A673 (cell line): ENCODE measurements at regions not wholly inside any gene's neighbourhood (a gene's known extent, or its start where the extent isn't known, plus 50 kb on each side); places are given as distances from the start of the nearest gene placed in this dataset.

ENCODE experiments used
- BruUV-seq: library from RNA; stranded (reverse); fragments of 400-500 nt; replicated peaks from 2 replicates; lab custom pipeline; 2021; lab: Mats Ljungman, UMichigan
- CTCF ChIA-PET: fragments of 300-600 bp; sonication (Branson Sonifier 250); formaldehyde crosslinking; loops from one replicate; lab custom pipeline; 2022; ENCODE audit warnings: antibody characterized with exemption; lab: Charles Lee
- POLR2A ChIA-PET: fragments of 300-600 bp; sonication (Branson Sonifier 250); formaldehyde crosslinking; loops from one replicate; lab custom pipeline; 2022; ENCODE audit warnings: antibody characterized with exemption; ENCODE audit not compliant: low non-redundant PET; lab: Charles Lee
- DNase-seq: peaks from one replicate; pipeline ENCODE4 v3.0.0-alpha.2; 2015; ENCODE audit warnings: low spot score
- H3K27ac ChIP-seq: fragments of 200-600 bp; sonication (generic); 2 replicates; pipeline ENCODE4 v1.5.1; 2016; ENCODE audit warnings: mixed run types, low read depth, mild to moderate bottlenecking, mixed read lengths, antibody characterized with exemption, low read length; ENCODE audit not compliant: poor library complexity, severe bottlenecking
- H3K27me3 ChIP-seq: fragments of 200-600 bp; sonication (generic); replicated peaks from 2 replicates; pipeline ENCODE4 v1.6.1; 2017; ENCODE audit warnings: mixed run types, low read depth, mild to moderate bottlenecking, mixed read lengths, antibody characterized with exemption, low read length; ENCODE audit not compliant: insufficient read depth, poor library complexity
- H3K36me3 ChIP-seq: fragments of 200-600 bp; sonication (generic); 2 replicates; pipeline ENCODE4 v1.6.1; 2016; ENCODE audit warnings: mixed run types, mild to moderate bottlenecking, mixed read lengths, antibody characterized with exemption, low read length; ENCODE audit not compliant: insufficient read depth, poor library complexity, severe bottlenecking
- H3K4me1 ChIP-seq: fragments of 200-600 bp; sonication (generic); 2 replicates; pipeline ENCODE4 v1.6.1; 2017; ENCODE audit warnings: mixed run types, mild to moderate bottlenecking, mixed read lengths, antibody characterized with exemption, low read length; ENCODE audit not compliant: insufficient read depth, poor library complexity, severe bottlenecking
- H3K4me3 ChIP-seq: fragments of 200-600 bp; sonication (generic); 2 replicates; pipeline ENCODE4 v1.5.1; 2016; ENCODE audit warnings: low read depth, mixed run types, mild to moderate bottlenecking, mixed read lengths, low read length; ENCODE audit not compliant: poor library complexity, severe bottlenecking
- H3K9me3 ChIP-seq: fragments of 200-600 bp; sonication (generic); 2 replicates; pipeline ENCODE4 v1.6.1; 2016; ENCODE audit warnings: mixed run types, low read depth, mild to moderate bottlenecking, mixed read lengths, antibody characterized with exemption, low read length; ENCODE audit not compliant: poor library complexity, severe bottlenecking
- EZH2 ChIP-seq: fragments of 200-600 bp; sonication (generic); IDR thresholded peaks from 2 replicates; pipeline ENCODE4 v1.6.1; 2017; ENCODE audit warnings: borderline replicate concordance, low read depth, mild to moderate bottlenecking, mixed read lengths, antibody characterized with exemption, low read length; ENCODE audit not compliant: poor library complexity, severe bottlenecking
- intact Hi-C: fragments of 100-400 bp; cut with micrococcal nuclease; formaldehyde crosslinking; loops from one replicate; pipeline ENCODE4 v1.10.0; 2022; ENCODE audit not compliant: unreplicated experiment
- TF ChIP-seq, protein P1 (sequence below): fragments of 300-800, 200-600 bp; sonication (generic); conservative IDR thresholded peaks from 2 replicates; pipeline ENCODE4 v1.5.1; 2017; ENCODE audit warnings: low read depth, mild to moderate bottlenecking, antibody characterized with exemption, low read length, moderate library complexity, mixed read lengths

DNA sequence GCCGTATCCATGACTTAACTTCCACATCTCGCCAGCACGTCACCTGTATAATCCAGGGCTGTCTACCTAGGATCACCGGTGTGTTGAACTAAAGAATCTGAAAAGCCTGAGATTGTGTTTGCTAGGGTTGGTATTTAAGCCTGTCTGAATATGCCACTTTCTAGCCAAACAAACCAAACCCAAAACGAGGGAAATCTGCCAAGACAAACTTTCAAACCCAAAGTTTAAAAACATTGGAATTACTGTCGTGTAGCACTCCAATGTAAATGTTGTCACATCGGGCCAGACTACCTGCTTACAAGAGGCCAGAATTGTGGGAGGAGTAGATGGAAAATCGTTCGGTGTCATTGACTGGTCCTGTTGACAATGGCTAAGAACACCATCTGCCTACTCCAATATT lies 747.8 kb downstream of the EFNB2 start:
- no TSS peak for BruUV-seq
- H3K4me1 ChIP-seq: no peaks in the 10 kb centered on the region

DNA sequence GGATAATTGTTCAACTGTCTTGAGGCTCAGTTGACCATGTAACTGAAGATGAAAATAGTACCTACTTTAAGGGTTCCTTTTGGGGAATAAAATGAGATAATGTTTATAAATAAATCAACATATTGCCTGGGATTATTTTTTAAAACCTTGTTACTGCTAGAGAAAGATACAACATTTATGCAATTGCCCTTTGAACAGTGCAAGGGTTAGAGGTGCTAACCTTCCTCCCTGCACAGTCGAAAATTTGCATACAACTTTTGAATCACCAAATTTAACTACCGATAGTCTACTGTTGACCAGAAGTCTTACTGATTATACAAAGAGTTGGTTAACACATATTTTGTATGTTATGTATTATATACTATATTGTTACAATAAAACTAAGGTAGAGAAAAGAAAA lies 750.0 kb downstream of the EFNB2 start:
- intact Hi-C loops: no loop called here
- ChIA-PET CTCF (no interaction called here), POLR2A (no interaction called here)
- no peak for DNase-seq
- Histone ChIP-seq H3K4me1 (no peaks in the 10 kb centered on the region), H3K4me3 (no peak overlapping the region), H3K9me3 (no peaks in the 10 kb centered on the region), H3K27ac (no peak overlapping the region), H3K27me3 (no peaks in the 10 kb centered on the region), H3K36me3 (no peaks in the 10 kb centered on the region)
- TF ChIP-seq EZH2: no peak
- BruUV-seq: no TSS peak

More for the DNA sequence above, 747.8 kb downstream of the EFNB2 start:
- no peak for DNase-seq
- no peaks in the 10 kb centered on the region for H3K27me3 ChIP-seq
- TF ChIP-seq, protein P1, sequence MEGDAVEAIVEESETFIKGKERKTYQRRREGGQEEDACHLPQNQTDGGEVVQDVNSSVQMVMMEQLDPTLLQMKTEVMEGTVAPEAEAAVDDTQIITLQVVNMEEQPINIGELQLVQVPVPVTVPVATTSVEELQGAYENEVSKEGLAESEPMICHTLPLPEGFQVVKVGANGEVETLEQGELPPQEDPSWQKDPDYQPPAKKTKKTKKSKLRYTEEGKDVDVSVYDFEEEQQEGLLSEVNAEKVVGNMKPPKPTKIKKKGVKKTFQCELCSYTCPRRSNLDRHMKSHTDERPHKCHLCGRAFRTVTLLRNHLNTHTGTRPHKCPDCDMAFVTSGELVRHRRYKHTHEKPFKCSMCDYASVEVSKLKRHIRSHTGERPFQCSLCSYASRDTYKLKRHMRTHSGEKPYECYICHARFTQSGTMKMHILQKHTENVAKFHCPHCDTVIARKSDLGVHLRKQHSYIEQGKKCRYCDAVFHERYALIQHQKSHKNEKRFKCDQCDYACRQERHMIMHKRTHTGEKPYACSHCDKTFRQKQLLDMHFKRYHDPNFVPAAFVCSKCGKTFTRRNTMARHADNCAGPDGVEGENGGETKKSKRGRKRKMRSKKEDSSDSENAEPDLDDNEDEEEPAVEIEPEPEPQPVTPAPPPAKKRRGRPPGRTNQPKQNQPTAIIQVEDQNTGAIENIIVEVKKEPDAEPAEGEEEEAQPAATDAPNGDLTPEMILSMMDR: no peak
- no peak for TF ChIP-seq EZH2
- no peak overlapping the region for H3K4me3 ChIP-seq
- H3K27ac ChIP-seq: no peak overlapping the region
- CTCF ChIA-PET: no interaction called here
- no peaks in the 10 kb centered on the region for H3K36me3 ChIP-seq
- no peaks in the 10 kb centered on the region for H3K9me3 ChIP-seq
- intact Hi-C loops: no loop called here
- POLR2A ChIA-PET: no interaction called here

DNA sequence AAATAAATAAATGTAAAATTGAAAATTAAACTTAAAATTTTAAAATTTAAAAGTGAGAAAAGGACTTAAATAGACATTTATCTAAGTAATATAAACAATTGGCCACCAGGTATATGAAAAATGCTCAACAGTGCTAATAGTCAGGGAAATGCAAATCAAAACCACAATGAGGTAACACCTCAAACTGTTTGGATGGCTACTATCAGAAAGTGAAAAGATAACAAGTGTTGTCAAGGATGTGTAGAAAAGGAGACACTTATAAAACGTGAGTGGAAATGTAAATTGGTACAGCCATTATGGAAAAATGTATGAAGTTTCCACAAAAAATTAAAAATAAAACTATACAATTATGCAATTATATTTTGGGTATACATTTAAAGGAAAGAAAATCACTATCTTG lies 752.2 kb downstream of the EFNB2 start:
- no peaks in the 10 kb centered on the region for H3K27me3 ChIP-seq
- CTCF ChIA-PET: no interaction called here
- TF ChIP-seq EZH2: no peak
- TF ChIP-seq, protein P1: no peak
- no peak overlapping the region for H3K27ac ChIP-seq
- H3K36me3 ChIP-seq: no peaks in the 10 kb centered on the region
- H3K9me3 ChIP-seq: no peaks in the 10 kb centered on the region
- BruUV-seq: no TSS peak
- no peaks in the 10 kb centered on the region for H3K4me1 ChIP-seq
- no peak overlapping the region for H3K4me3 ChIP-seq
- no peak for DNase-seq
- POLR2A ChIA-PET: no interaction called here
- intact Hi-C loops: no loop called here

DNA sequence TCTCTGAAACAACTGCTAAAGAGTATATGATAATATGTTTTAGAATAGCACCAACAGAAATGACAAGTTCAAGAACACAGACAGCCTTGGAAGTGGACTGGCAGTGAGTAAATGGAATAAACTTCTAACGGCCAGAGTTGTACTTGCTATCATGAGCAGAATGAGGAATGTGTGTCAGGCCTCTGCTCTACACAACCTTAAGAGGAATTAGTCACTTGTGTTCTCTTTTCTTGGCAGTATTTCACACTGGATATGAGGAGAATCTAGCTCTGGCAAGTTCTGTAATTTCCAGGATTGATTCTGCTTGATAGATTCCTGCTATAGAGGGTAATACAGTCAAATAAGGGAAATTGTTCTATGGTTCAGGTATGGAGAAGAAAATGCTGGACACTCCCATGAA lies 757.3 kb downstream of the EFNB2 start:
- no peaks in the 10 kb centered on the region for H3K36me3 ChIP-seq
- intact Hi-C loops: no loop called here
- no peak for TF ChIP-seq EZH2
- TF ChIP-seq, protein P1: no peak

More for the DNA sequence above, 757.3 kb downstream of the EFNB2 start:
- H3K4me1 ChIP-seq: no peaks in the 10 kb centered on the region
- DNase-seq: no peak
- no peaks in the 10 kb centered on the region for H3K27me3 ChIP-seq
- no peak overlapping the region for H3K4me3 ChIP-seq
- ChIA-PET POLR2A (no interaction called here), CTCF (no interaction called here)
- BruUV-seq: no TSS peak
- H3K9me3 ChIP-seq: no peaks in the 10 kb centered on the region
- no peak overlapping the region for H3K27ac ChIP-seq
